A549 (cell line): ENCODE measurements at regions not wholly inside any gene's neighbourhood (a gene's known extent, or its start where the extent isn't known, plus 50 kb on each side); places are given as distances from the start of the nearest gene placed in this dataset.

ENCODE experiments used
- HDAC2 ChIP-seq: fragments of 200-600 bp; sonication (generic); IDR thresholded peaks from 2 replicates; pipeline ENCODE4 v1.6.1; 2016
- TF ChIP-seq, protein P1 (sequence below): fragments of >200 bp; sonication (Bioruptor Twin); formaldehyde crosslinking; IDR thresholded peaks from 3 replicates; pipeline ENCODE4 v1.5.1; 2016

DNA sequence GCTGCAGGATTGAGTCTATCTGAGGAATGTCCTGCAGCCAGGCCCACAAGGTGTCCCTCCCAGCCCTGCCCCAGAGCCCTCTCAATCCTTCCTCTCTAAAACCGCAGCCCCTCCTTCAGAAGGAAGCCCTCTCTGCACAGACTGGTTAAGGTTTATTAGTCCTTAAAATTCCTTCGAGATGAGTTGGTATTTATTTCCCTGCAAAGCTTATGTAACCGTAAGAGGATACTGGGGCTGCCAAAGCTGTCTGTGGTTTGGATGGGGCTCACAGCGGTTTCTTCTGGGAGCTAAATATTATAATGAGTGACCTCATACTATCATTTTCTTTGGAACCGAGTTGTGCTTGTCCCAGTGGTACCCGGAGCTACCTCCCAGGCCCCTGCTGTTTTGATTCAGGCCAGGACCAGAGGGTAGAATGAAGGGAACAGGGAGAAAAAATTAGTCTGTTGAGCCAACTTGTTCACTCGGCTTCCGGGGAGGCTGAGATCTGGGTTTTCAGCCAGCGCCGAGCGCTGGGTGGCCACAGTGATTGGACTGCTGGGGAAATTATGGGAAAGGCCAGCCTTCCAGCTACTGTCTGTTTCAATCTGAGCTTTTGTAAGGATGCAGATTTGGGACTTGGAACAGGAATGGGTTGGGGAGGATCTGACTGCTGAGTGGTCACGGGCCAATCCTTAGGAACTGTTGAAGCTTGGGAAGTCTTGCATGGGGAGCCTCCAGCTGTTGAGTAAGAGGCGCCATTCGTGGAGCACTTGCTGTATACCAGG is 107.5 kb downstream of the NDFIP1 start:
- TF ChIP-seq HDAC2: no peak
- TF ChIP-seq, protein P1, sequence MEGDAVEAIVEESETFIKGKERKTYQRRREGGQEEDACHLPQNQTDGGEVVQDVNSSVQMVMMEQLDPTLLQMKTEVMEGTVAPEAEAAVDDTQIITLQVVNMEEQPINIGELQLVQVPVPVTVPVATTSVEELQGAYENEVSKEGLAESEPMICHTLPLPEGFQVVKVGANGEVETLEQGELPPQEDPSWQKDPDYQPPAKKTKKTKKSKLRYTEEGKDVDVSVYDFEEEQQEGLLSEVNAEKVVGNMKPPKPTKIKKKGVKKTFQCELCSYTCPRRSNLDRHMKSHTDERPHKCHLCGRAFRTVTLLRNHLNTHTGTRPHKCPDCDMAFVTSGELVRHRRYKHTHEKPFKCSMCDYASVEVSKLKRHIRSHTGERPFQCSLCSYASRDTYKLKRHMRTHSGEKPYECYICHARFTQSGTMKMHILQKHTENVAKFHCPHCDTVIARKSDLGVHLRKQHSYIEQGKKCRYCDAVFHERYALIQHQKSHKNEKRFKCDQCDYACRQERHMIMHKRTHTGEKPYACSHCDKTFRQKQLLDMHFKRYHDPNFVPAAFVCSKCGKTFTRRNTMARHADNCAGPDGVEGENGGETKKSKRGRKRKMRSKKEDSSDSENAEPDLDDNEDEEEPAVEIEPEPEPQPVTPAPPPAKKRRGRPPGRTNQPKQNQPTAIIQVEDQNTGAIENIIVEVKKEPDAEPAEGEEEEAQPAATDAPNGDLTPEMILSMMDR: no peak
